ENCODE measurements at regions not wholly inside any gene's neighbourhood (a gene's known extent, or its start where the extent isn't known, plus 50 kb on each side); places are given as distances from the start of the nearest gene placed in this dataset.
A peak's percentile ranks its signal among the peaks of the same experiment; 100 is the strongest.
"Not testable (repeated sequence)": the region's sequence is repeated elsewhere in the genome, so short reads cannot be mapped to it uniquely, and the experiment has no call there.

- not testable (repeated sequence) for H3K4me3 ChIP-seq (ENCODE audit: low read depth, low read length); DNase-seq (ENCODE audit: low read depth)
Measured at GRCh38 chr2:87514515-87514914, 233.4 kb upstream of the PLGLB2 start.

- H3K4me3 ChIP-seq (ENCODE audit: low read depth, low read length); DNase-seq (ENCODE audit: low read depth): not testable (repeated sequence)
Measured at GRCh38 chr2:87515226-87515625, 232.7 kb upstream of the PLGLB2 start.

- not testable (repeated sequence) for DNase-seq (ENCODE audit: low read depth)
Measured at GRCh38 chr2:87515875-87516274, 232.0 kb upstream of the PLGLB2 start.

GRCh38 chr2:87516369-87516967 is 231.4 kb upstream of the PLGLB2 start:
- not testable (repeated sequence) for H3K4me3 ChIP-seq (ENCODE audit: low read depth, low read length); DNase-seq (ENCODE audit: low read depth)

More at GRCh38 chr2:87515875-87516274, 232.0 kb upstream of the PLGLB2 start:
- H3K4me3 ChIP-seq (ENCODE audit: low read depth, low read length): not testable (repeated sequence)

GRCh38 chr2:87517438-87517837 is 230.4 kb upstream of the PLGLB2 start:
- not testable (repeated sequence) for H3K4me3 ChIP-seq (ENCODE audit: low read depth, low read length); DNase-seq (ENCODE audit: low read depth)

- not testable (repeated sequence) for H3K4me3 ChIP-seq (ENCODE audit: low read depth, low read length); DNase-seq (ENCODE audit: low read depth)
Measured at GRCh38 chr2:87518066-87518465, 229.8 kb upstream of the PLGLB2 start.

GRCh38 chr2:87518547-87518946 is 229.3 kb upstream of the PLGLB2 start:
- not testable (repeated sequence) for DNase-seq (ENCODE audit: low read depth); H3K4me3 ChIP-seq (ENCODE audit: low read depth, low read length)

- H3K4me3 ChIP-seq (ENCODE audit: low read depth, low read length): not testable (repeated sequence)
- DNase-seq (ENCODE audit: low read depth): peak; percentile 29
Measured at GRCh38 chr2:87519158-87520011, 228.5 kb upstream of the PLGLB2 start.

GRCh38 chr2:87521057-87521456 is 226.8 kb upstream of the PLGLB2 start:
- DNase-seq (ENCODE audit: low read depth); H3K4me3 ChIP-seq (ENCODE audit: low read depth, low read length): not testable (repeated sequence)

GRCh38 chr2:87521489-87521888 is 226.4 kb upstream of the PLGLB2 start:
- H3K4me3 ChIP-seq (ENCODE audit: low read depth, low read length); DNase-seq (ENCODE audit: low read depth): not testable (repeated sequence)

GRCh38 chr2:87524619-87525188 is 223.2 kb upstream of the PLGLB2 start:
- H3K4me3 ChIP-seq (ENCODE audit: low read depth, low read length); DNase-seq (ENCODE audit: low read depth): not testable (repeated sequence)

GRCh38 chr2:87525497-87525991 is 222.3 kb upstream of the PLGLB2 start:
- H3K4me3 ChIP-seq (ENCODE audit: low read depth, low read length); DNase-seq (ENCODE audit: low read depth): not testable (repeated sequence)

- not testable (repeated sequence) for H3K4me3 ChIP-seq (ENCODE audit: low read depth, low read length); DNase-seq (ENCODE audit: low read depth)
Measured at GRCh38 chr2:87526258-87526657, 221.6 kb upstream of the PLGLB2 start.

GRCh38 chr2:87531968-87532715 is 215.7 kb upstream of the PLGLB2 start:
- H3K4me3 ChIP-seq (ENCODE audit: low read depth, low read length); DNase-seq (ENCODE audit: low read depth): not testable (repeated sequence)

GRCh38 chr2:87533390-87534272 is 214.3 kb upstream of the PLGLB2 start:
- DNase-seq (ENCODE audit: low read depth); H3K4me3 ChIP-seq (ENCODE audit: low read depth, low read length): not testable (repeated sequence)

GRCh38 chr2:87534273-87534889 is 213.5 kb upstream of the PLGLB2 start:
- not testable (repeated sequence) for DNase-seq (ENCODE audit: low read depth)

GRCh38 chr2:87536427-87536826 is 211.5 kb upstream of the PLGLB2 start:
- not testable (repeated sequence) for DNase-seq (ENCODE audit: low read depth); H3K4me3 ChIP-seq (ENCODE audit: low read depth, low read length)

More at GRCh38 chr2:87534273-87534889, 213.5 kb upstream of the PLGLB2 start:
- H3K4me3 ChIP-seq (ENCODE audit: low read depth, low read length): not testable (repeated sequence)

All from fibroblast of the aortic adventitia (primary cell).